ENCODE measurements at regions not wholly inside any gene's neighbourhood (a gene's known extent, or its start where the extent isn't known, plus 50 kb on each side); places are given as distances from the start of the nearest gene placed in this dataset.
"Not testable (repeated sequence)": the region's sequence is repeated elsewhere in the genome, so short reads cannot be mapped to it uniquely, and the experiment has no call there.

DNA sequence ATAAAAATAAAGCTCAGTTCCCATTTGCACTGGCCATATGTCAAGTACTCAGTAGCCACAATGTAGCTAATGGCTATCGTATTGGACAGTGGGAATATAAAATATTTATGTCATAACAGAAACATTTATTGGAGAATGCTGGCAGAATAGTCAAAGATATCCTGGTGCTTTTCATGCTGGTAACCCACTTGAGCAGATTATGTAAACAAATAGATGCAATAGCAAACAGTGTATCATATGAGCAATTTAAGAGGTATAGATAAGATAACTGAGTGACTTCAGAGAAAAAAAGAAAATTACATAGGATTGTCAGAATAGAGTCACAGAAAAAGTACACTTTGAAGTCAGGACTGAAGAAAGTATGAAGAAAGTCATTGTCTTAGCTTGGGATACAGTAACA, 426.6 kb downstream of the NDFIP2 start:
- DNase-seq: no peak

- no peak for DNase-seq
These were observed 425.4 kb downstream of the NDFIP2 start for GRCh38 chr13:79906345-79906744.

- no peak for DNase-seq
These were observed 424.1 kb downstream of the NDFIP2 start for GRCh38 chr13:79905018-79905417.

DNA sequence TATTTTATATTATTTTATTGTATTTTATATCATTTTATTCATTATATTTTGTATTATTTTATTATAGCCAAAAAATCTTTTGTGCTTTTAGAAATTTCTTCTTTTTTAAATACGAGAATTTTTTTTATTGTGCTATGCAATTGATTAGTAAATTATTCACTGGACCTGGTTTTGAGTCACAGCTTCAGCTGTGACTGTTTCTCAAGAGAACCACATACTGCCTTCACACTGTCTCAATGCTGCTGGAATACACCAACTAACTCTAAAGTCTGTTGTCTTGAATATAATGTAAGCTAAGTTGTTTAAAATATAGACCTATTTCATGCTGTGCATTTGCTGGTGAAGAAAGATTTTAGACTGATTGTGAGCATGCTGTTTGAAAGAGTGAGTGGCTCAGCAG, 423.6 kb downstream of the NDFIP2 start:
- DNase-seq: no peak

DNA sequence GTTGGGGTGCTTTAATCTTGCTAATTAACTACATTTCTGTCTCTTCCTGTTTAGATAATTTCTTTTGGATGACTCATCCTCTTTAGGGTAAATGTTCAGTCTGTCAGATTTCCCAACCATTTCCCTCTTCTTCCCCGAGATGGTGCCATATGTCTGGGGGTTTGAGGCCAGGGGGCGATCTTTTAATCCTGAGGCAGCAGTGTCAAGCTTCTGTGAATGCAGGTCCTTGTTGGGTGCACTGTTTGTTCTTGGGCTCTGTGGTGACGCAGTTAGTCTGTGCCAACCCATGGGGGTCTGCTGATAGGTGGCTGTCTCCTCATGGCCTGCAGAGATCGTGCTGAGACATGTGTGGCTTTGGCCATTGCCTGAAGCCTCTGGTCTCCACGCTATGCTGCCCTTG, 420.4 kb downstream of the NDFIP2 start:
- DNase-seq: no peak

- DNase-seq: no peak
These were observed 419.4 kb downstream of the NDFIP2 start for GRCh38 chr13:79900356-79900755.

DNA sequence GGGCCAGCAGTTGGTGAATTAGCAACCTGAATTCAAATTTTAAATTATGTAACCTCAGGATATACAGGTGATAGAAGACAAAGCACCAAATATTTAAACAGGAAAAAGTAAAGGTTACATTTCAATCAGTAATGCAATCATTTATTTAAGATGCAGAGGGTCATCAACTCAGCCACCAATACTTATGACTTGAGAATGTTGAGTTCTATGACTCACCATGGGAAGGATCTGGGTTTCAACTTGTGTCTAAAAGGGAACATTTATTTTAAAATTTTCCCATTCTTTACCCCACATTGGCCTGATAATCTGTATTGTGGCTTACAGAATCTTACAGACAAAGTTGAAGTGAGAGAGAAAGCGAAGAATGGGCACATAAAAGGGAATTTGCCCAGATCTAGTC, 418.0 kb downstream of the NDFIP2 start:
- DNase-seq: no peak

GRCh38 chr13:79898202-79898826, 417.4 kb downstream of the NDFIP2 start:
- DNase-seq: no peak

DNA sequence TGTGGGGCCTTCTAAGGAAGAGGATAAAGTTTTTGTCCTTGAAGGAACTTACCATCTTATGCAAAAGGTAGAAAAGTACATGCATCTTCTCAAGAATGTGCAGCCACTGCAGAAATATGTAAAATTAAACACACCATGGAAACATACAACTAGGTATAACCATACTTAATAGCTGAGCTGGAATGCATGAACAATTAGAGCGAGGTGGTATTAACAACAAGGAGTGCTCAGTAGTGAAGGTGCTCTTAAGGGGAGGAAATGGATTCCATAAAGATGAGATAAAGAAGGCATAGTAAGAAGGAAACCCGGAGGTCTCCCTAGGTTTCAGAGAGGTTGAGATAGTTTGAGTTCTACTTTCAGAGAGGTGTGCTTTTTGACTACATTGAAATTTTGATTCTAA, 415.9 kb downstream of the NDFIP2 start:
- DNase-seq: no peak

DNA sequence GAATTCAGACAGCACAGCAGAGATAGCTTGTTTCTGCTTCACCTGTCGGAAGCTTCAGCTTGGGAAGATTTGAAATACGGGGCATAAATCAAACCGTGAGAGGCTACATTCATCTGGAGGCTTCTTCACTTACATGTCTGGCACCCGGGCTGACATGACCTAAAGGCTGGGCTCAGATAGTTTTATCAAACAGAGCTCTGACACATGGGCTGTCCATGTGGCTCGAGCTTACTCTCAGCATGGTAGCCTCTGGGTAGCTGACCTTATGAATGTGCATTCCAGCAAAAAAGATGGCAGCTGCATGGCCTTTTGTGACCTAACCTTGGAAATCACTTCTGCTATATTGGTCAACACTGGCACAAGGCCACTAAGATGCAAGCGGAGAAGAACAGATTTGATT, 414.5 kb downstream of the NDFIP2 start:
- DNase-seq: no peak

DNA sequence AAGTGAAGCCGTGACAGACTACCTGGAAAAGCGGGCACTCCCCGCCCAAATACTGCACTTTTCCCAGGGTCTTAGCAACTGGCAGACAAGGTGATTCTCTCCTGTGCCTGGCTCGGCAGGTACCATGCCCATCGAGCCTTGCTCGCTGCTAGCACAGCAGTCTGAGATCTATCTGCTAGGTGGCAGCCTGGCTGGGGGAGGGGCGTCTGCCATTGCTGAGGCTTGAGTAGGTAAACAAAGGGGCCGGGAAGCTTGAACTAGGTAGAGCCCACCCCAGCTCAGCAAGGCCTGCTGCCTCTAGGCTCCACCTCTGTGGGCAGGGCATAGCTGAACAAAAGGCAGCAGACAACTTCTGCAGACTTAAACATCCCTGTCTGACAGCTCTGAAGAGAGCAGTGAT, 406.3 kb downstream of the NDFIP2 start:
- not testable (repeated sequence) for DNase-seq

DNA sequence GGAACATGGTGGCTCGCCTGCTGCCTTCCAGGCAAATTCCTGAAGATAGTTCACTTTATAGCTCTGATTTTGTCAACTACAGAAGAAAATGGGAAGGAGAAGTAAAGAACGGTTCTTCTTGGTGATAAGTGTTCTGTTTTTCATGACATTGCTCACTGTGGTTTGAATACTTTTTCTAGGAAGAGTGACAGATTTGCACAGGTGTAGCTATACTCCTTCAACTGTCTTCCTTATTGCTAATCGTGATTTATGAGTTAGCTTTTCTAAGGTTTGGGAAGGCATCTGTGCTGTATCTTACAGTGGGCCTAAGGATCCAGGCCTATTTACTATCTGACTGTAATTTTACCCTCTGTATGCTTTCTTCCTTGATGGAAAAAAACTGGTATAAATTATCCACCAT, 405.6 kb downstream of the NDFIP2 start:
- no peak for DNase-seq

- no peak for DNase-seq
These were observed 403.9 kb downstream of the NDFIP2 start for GRCh38 chr13:79884890-79885289.

DNA sequence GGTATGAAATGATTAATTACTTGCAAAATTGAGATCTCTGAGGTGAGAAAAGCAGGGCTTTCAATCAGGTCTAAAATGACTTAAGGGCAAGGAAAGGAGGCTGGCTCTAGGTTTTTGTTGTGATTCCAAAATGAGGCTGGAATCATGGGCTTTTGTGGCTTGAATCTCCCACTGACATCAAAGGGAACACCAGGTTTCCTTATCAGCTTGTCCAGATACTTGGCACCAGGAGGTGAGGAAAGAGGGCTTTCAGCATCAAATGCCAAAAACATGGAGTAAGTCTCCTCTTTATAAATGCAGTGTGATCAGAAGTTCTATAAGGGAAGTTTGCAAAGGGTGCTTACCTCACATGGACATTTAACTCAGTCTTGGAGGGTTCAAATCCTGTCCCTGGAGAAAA, 402.3 kb downstream of the NDFIP2 start:
- no peak for DNase-seq

- DNase-seq: no peak
These were observed 399.9 kb downstream of the NDFIP2 start for GRCh38 chr13:79880818-79881217.

- no peak for DNase-seq
These were observed 393.7 kb downstream of the NDFIP2 start for GRCh38 chr13:79874396-79875360.

GRCh38 chr13:79871594-79871993, 390.6 kb downstream of the NDFIP2 start:
- DNase-seq: no peak

GRCh38 chr13:79870766-79871165, 389.8 kb downstream of the NDFIP2 start:
- no peak for DNase-seq

- DNase-seq: no peak
These were observed 389.2 kb downstream of the NDFIP2 start for GRCh38 chr13:79870123-79870522.

GRCh38 chr13:79869326-79869725, 388.4 kb downstream of the NDFIP2 start:
- DNase-seq: no peak

DNA sequence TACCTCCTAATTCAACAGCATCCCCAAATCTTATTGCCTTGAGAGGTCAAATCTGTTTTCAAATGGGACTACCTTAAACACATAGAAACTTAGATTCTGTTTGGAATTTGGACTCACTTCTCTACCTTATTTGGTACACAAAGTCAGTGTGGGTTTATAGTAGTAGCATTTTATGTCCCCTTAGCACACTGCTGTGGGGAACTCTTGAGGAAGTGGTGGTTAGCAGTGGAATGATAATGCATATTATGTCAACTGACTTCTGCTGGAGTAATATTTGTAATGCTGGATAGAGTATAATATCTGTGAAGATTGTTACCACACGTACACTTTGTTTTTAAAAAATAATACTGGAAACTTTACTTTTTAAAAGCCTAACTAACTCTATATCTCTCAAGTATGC, 386.3 kb downstream of the NDFIP2 start:
- DNase-seq: no peak

- DNase-seq: no peak
These were observed 385.5 kb downstream of the NDFIP2 start for GRCh38 chr13:79866436-79866835.

- DNase-seq: no peak
These were observed 381.6 kb downstream of the NDFIP2 start for GRCh38 chr13:79862515-79862914.

DNA sequence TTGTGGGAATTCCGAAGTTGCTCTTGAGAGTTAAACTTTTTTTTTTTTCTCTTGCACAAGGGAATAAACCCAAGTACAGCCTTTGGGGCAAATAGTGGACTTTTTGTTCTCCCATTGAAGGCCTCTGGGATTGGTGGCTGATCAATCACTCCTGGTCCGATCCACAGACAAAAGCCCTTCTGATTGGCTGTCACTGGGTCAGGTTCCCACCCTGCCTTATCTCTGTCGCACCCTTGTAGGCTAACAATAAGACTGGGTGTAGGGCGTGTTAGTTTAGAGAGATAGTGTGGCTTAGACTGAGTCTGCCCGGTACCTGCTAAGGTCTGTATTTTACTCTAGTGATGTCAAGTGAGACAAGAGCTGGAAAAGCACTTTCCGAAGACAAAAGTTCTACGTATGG, 380.8 kb downstream of the NDFIP2 start:
- no peak for DNase-seq

Data from GOT3 (cell line).